ENCODE measurements at regions not wholly inside any gene's neighbourhood (a gene's known extent, or its start where the extent isn't known, plus 50 kb on each side); places are given as distances from the start of the nearest gene placed in this dataset.

GRCh38 chr9:73494894-73495293 is 343.2 kb downstream of the ANXA1 start:
- no peak for TF ChIP-seq CTCF (IDR thresholded peaks at IDR 0.05; ENCODE audit: low read length)
- TF ChIP-seq EZH2 (IDR thresholded peaks at IDR 0.05; ENCODE audit: borderline replicate concordance, low read length) = no peak
